ENCODE measurements at regions not wholly inside any gene's neighbourhood (a gene's known extent, or its start where the extent isn't known, plus 50 kb on each side); places are given as distances from the start of the nearest gene placed in this dataset.
A peak's percentile ranks its signal among the peaks of the same experiment; 100 is the strongest.
"Not testable (repeated sequence)": the region's sequence is repeated elsewhere in the genome, so short reads cannot be mapped to it uniquely, and the experiment has no call there.

DNA sequence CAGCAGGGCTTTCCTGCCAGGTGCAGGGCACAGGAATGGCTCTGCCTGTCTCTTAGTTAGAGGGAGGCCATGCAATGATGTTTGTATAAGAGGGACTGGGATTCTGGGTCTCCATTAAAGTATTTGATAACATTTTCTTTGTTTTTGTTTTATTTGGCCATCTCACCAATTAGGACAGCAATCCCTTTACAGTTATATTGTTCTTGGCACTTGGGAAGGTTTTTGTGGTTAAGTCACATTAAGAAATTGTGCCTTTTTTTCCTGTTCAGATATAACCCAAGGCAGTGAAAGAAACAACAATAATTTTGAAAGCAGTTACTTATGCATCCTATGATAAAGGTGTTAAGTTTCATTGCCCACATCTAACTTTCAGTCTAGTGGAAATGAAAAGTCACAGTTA lies 237.4 kb upstream of the PRSS58 start:
- H3K36me3 ChIP-seq (ENCODE audit: control insufficient read depth, insufficient read depth, low read length); H3K4me3 ChIP-seq (ENCODE audit: low read length); DNase-seq; H3K9me3 ChIP-seq (replicated peaks; ENCODE audit: control insufficient read depth, low read depth, low read length); H3K4me1 ChIP-seq (ENCODE audit: control insufficient read depth, insufficient read depth, low read length); H3K27ac ChIP-seq (ENCODE audit: low read length); H3K27me3 ChIP-seq (ENCODE audit: control insufficient read depth, insufficient read depth, low read length): not testable (repeated sequence)

DNA sequence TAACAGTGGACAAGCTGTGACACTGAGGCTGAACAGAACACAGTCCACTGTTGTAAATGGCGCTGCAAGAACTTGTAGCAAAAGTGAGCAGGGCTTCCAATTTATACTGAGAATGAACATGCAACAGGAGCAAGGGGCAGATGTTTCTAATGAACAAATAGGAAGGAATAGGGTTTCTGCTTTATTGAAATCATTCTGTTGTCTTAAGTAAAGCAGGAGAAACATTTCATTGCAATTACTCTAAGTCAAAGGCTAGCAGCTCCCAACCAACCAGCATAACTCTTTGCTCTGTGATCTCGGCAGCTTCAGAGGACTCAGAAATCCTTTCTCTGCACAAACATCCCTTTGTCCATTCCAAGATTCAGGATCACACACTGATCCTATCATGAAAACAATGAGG lies 236.2 kb upstream of the PRSS58 start:
- Histone ChIP-seq H3K9me3 (replicated peaks; ENCODE audit: control insufficient read depth, low read depth, low read length) (no peaks in the 10 kb centered on the region), H3K36me3 (ENCODE audit: control insufficient read depth, insufficient read depth, low read length) (no peaks in the 10 kb centered on the region), H3K27me3 (ENCODE audit: control insufficient read depth, insufficient read depth, low read length) (peaks cover 2% of the 10 kb centered on the region), H3K4me1 (ENCODE audit: control insufficient read depth, insufficient read depth, low read length) (no peaks in the 10 kb centered on the region), H3K4me3 (ENCODE audit: low read length) (no peak overlapping the region), H3K27ac (ENCODE audit: low read length) (no peak overlapping the region)
- DNase-seq = no peak
- WGBS (ENCODE audit: insufficient coverage) = 88% methylated on average over 1 of the region's 2 CpGs

DNA sequence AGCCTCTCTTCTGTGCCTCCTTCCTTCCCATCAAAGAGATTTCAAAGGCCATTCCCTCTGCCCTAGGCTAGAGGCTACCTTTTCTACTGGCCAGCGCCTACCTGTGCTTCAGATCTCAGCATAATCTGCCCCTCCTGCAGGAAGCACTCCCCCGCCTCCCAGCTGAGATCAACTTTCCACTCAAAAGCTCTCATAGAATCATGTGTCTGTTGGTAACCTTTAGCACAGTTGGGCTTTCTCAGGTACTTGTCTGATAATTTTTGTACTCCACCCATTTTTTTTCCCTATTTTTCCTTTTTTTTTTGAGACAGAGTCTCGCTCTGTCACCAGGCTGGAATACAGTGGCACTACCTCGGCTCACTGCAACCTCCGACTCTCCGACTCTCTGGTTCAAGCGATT lies 231.0 kb upstream of the PRSS58 start:
- WGBS (ENCODE audit: insufficient coverage) = 97% methylated on average over 4 of the region's 7 CpGs

DNA sequence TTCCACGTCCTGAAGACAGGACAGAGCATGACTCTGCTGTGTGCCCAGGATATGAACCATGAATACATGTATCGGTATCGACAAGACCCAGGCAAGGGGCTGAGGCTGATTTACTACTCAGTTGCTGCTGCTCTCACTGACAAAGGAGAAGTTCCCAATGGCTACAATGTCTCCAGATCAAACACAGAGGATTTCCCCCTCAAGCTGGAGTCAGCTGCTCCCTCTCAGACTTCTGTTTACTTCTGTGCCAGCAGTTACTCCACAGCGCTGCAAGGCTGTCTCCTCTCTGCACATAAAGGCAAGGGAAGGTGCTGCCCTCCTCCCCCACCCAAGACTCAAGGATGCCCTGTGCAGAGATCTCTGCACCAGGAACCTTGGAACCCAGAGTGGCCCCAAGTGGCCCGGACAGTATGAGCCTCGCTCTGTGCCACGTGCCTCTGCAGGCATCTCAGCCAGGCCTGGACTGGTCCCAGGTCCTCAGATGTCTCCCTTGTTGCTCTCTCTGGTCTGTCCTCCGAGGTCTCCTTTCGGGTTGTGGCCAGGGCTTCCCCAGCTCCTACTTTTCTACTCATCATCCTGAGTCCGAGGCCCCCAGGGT lies 230.3 kb upstream of the PRSS58 start:
- DNase-seq = peak; percentile 26
- H3K4me3 ChIP-seq (ENCODE audit: low read length) = no peak overlapping the region
- H3K27ac ChIP-seq (ENCODE audit: low read length) = no peak overlapping the region
- peaks cover 7% of the 10 kb centered on the region for H3K4me1 ChIP-seq (ENCODE audit: control insufficient read depth, insufficient read depth, low read length)
- 64% methylated on average over 8 of the region's 10 CpGs for WGBS (ENCODE audit: insufficient coverage)
- no peaks in the 10 kb centered on the region for H3K9me3 ChIP-seq (replicated peaks; ENCODE audit: control insufficient read depth, low read depth, low read length)
- no peaks in the 10 kb centered on the region for H3K36me3 ChIP-seq (ENCODE audit: control insufficient read depth, insufficient read depth, low read length)
- H3K27me3 ChIP-seq (ENCODE audit: control insufficient read depth, insufficient read depth, low read length) = peaks cover 2% of the 10 kb centered on the region

More for the DNA sequence above, 231.0 kb upstream of the PRSS58 start:
- Histone ChIP-seq H3K4me1 (ENCODE audit: control insufficient read depth, insufficient read depth, low read length) (peaks cover 7% of the 10 kb centered on the region), H3K9me3 (replicated peaks; ENCODE audit: control insufficient read depth, low read depth, low read length) (no peaks in the 10 kb centered on the region), H3K27me3 (ENCODE audit: control insufficient read depth, insufficient read depth, low read length) (peaks cover 2% of the 10 kb centered on the region), H3K4me3 (ENCODE audit: low read length) (no peak overlapping the region), H3K27ac (ENCODE audit: low read length) (no peak overlapping the region), H3K36me3 (ENCODE audit: control insufficient read depth, insufficient read depth, low read length) (no peaks in the 10 kb centered on the region)
- DNase-seq = no peak

DNA sequence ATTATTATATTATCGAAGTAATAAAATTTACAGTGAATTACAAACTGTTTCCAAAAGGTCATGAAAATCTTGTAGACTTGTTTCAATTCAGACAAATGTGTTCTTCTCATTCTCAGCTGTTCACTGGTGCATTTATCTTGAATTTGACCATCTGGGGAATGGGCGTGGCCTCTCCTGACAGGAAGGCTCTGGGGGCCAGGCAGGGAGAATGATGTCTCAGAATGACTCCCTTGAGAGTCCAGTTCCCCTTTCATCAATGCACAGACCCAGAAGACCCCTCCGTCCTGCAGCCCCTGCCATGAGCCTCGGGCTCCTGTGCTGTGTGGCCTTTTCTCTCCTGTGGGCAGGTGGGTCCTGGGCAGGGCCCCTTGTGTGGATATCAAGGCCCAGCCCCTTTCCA lies 229.7 kb upstream of the PRSS58 start:
- 54% methylated on average over 3 of the region's 4 CpGs for WGBS (ENCODE audit: insufficient coverage)
- not testable (repeated sequence) for H3K4me1 ChIP-seq (ENCODE audit: control insufficient read depth, insufficient read depth, low read length); H3K27me3 ChIP-seq (ENCODE audit: control insufficient read depth, insufficient read depth, low read length); H3K27ac ChIP-seq (ENCODE audit: low read length); DNase-seq; H3K9me3 ChIP-seq (replicated peaks; ENCODE audit: control insufficient read depth, low read depth, low read length); H3K4me3 ChIP-seq (ENCODE audit: low read length); H3K36me3 ChIP-seq (ENCODE audit: control insufficient read depth, insufficient read depth, low read length)

DNA sequence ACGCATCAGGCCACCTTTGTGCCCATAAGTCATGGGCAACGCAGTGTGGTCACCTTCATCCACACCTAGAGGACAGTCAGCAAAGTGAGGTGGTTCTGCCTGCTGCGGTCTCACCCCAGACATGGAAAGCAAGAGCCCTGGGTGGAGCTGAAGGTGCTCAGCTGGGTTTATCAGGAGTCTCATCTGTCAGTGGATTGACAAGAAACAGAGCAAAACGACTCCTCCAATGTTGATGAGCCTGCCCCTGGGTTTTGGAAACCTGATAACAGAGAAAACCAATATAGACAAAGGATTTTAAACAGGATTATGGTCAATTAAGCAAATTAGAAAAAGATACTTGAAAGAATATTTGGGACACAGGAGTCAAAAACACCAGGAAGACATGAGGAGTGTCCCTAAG lies 229.3 kb upstream of the PRSS58 start:
- WGBS (ENCODE audit: insufficient coverage) = 75% methylated on average over 2 of the region's 4 CpGs
- no peak for DNase-seq
- no peaks in the 10 kb centered on the region for H3K9me3 ChIP-seq (replicated peaks; ENCODE audit: control insufficient read depth, low read depth, low read length)

DNA sequence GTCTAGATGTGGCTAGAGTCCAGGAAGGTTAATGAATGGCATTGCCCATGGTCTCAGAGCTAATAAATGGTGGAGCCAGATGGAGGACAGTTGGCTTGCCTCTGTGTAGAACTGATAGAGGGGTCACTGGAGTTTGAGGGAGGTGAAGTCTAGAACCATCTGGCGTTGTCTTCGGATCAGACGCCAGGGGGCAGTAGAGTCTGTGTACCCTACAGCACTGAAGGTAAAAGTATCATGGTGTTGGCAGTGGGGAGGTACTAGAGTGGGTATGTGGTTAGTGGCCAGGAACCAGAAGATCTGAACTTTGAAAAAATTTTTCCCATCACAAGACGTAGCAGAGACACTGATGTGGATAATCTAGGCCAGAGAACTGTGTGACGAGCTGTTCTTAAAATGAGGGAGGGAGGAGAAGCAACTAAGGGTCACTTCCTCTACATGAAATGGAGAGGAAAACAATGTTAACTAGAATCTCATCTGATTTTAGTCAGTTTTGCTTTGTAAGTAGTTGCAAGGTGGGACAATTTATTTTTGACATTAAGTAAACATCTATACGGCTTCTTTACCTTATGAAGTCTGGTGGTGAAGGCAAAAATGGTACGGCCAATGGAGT lies 227.9 kb upstream of the PRSS58 start:
- Histone ChIP-seq H3K27ac (ENCODE audit: low read length) (no peak overlapping the region), H3K4me3 (ENCODE audit: low read length) (no peak overlapping the region), H3K36me3 (ENCODE audit: control insufficient read depth, insufficient read depth, low read length) (no peaks in the 10 kb centered on the region), H3K27me3 (ENCODE audit: control insufficient read depth, insufficient read depth, low read length) (peaks cover 2% of the 10 kb centered on the region), H3K4me1 (ENCODE audit: control insufficient read depth, insufficient read depth, low read length) (peaks cover 7% of the 10 kb centered on the region), H3K9me3 (replicated peaks; ENCODE audit: control insufficient read depth, low read depth, low read length) (no peaks in the 10 kb centered on the region)
- no peak for DNase-seq
- WGBS (ENCODE audit: insufficient coverage) = 76% methylated on average over 5 of the region's 7 CpGs

More for the DNA sequence above, 229.3 kb upstream of the PRSS58 start:
- Histone ChIP-seq H3K4me1 (ENCODE audit: control insufficient read depth, insufficient read depth, low read length) (peaks cover 7% of the 10 kb centered on the region), H3K36me3 (ENCODE audit: control insufficient read depth, insufficient read depth, low read length) (no peaks in the 10 kb centered on the region), H3K27me3 (ENCODE audit: control insufficient read depth, insufficient read depth, low read length) (peaks cover 2% of the 10 kb centered on the region), H3K4me3 (ENCODE audit: low read length) (no peak overlapping the region), H3K27ac (ENCODE audit: low read length) (no peak overlapping the region)

DNA sequence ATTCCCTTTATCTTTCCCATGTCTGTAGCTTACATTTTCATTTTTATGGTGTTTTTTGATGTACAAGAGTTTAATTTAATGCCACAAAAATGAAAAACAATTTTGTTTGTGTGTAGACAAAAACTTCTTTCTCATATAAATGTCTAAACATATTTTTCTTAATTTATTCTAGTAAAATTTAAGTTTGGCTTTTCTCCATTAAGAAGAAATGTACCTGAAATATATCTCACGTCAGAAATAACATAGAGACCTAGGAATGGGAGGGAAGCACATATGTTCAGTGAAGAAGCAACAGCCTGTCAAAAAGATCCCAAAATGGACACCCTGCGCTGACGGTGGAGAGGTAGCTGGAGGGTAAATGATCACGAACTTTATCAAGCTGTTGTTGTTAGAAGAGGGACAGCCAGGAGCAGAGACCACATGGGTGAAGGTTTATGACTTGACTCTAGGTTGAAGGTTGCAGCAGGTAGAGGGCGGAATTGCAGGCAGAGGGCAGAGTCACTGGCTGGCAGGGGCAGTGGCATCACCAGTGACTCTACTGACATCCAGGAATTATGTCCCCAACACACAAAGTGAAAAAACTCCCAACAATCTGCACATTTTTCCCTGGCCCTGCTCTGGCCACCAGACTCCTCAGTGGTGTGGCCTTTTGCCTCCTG lies 225.9 kb upstream of the PRSS58 start:
- no peak for DNase-seq
- H3K4me1 ChIP-seq (ENCODE audit: control insufficient read depth, insufficient read depth, low read length) = peaks cover 7% of the 10 kb centered on the region
- H3K9me3 ChIP-seq (replicated peaks; ENCODE audit: control insufficient read depth, low read depth, low read length) = no peaks in the 10 kb centered on the region
- H3K36me3 ChIP-seq (ENCODE audit: control insufficient read depth, insufficient read depth, low read length) = no peaks in the 10 kb centered on the region
- WGBS (ENCODE audit: insufficient coverage) = 62% methylated on average over 4 of the region's 5 CpGs
- H3K4me3 ChIP-seq (ENCODE audit: low read length) = no peak overlapping the region
- H3K27ac ChIP-seq (ENCODE audit: low read length) = no peak overlapping the region
- peaks cover 2% of the 10 kb centered on the region for H3K27me3 ChIP-seq (ENCODE audit: control insufficient read depth, insufficient read depth, low read length)

DNA sequence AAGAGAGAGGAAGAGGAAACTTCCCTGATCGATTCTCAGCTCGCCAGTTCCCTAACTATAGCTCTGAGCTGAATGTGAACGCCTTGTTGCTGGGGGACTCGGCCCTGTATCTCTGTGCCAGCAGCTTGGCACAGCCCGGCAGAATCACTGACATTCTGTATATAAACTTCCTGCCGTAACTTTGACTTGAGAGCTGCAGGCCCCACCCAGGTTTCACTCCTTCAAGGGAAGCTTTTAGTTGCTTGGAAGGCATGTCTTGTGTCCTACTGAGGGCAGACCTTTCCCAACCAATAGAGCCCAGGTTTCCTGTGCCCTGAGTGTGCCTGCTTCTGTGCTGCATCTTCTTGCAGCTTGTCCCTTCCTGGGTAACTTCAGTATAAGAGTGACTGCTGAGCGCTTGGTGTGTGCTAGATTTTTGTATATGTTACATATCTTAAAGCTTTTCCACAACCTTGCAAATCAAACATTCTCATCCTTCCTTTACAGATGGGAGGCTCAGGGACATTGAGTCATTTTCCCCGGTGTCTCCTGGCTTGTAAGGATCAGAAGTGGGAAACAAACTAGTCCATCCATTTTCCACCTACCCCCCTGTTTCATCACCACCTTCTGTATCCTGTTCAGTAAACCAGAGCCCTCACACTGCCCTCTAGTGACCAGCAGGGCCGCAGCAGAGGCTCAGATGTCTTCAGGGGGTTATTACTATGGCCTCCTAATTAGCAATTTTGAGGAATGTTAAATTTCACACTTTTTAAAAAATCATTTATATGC lies 225.2 kb upstream of the PRSS58 start:
- peak; percentile 38 for DNase-seq
- 0% methylated on average over 1 of the region's 9 CpGs for WGBS (ENCODE audit: insufficient coverage)
- H3K4me3 ChIP-seq (ENCODE audit: low read length) = no peak overlapping the region
- H3K9me3 ChIP-seq (replicated peaks; ENCODE audit: control insufficient read depth, low read depth, low read length) = no peaks in the 10 kb centered on the region
- H3K27me3 ChIP-seq (ENCODE audit: control insufficient read depth, insufficient read depth, low read length) = no peaks in the 10 kb centered on the region
- peaks cover 10% of the 10 kb centered on the region for H3K4me1 ChIP-seq (ENCODE audit: control insufficient read depth, insufficient read depth, low read length)
- H3K27ac ChIP-seq (ENCODE audit: low read length) = no peak overlapping the region
- H3K36me3 ChIP-seq (ENCODE audit: control insufficient read depth, insufficient read depth, low read length) = no peaks in the 10 kb centered on the region

DNA sequence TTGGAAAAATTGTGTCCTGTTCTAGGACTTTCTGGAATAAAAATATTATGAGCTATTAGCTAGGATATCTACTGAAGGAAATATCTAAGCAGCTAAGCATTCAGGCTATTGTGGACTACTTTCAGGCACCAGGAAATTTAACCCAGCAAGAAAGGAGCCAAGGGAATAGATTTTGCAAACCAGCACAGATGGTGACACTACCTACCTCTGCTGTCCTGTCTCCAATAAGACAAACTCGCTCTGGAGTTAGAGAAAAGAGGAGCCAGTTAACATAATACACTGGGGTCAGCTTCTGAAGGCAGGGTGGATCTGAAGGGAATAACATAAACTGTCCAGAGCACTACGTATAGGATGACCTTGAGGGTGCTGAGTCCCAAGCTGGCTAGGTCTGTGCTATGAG lies 223.7 kb upstream of the PRSS58 start:
- Histone ChIP-seq H3K27me3 (ENCODE audit: control insufficient read depth, insufficient read depth, low read length) (no peaks in the 10 kb centered on the region), H3K36me3 (ENCODE audit: control insufficient read depth, insufficient read depth, low read length) (no peaks in the 10 kb centered on the region), H3K27ac (ENCODE audit: low read length) (no peak overlapping the region), H3K4me1 (ENCODE audit: control insufficient read depth, insufficient read depth, low read length) (peaks cover 5% of the 10 kb centered on the region), H3K4me3 (ENCODE audit: low read length) (no peak overlapping the region), H3K9me3 (replicated peaks; ENCODE audit: control insufficient read depth, low read depth, low read length) (no peaks in the 10 kb centered on the region)
- peak; percentile 56 for DNase-seq
- 50% methylated on average over 1 of the region's 2 CpGs for WGBS (ENCODE audit: insufficient coverage)

Data from muscle of leg (tissue), 3 donors.